Activated CD4-positive, alpha-beta T cell treated with anti-CD3 and anti-CD28 coated beads, Interleukin-2, amount 50 U/mL, for 1 hour (primary cell): ENCODE measurements at regions not wholly inside any gene's neighbourhood (a gene's known extent, or its start where the extent isn't known, plus 50 kb on each side); places are given as distances from the start of the nearest gene placed in this dataset.
"Not testable (repeated sequence)": the region's sequence is repeated elsewhere in the genome, so short reads cannot be mapped to it uniquely, and the experiment has no call there.

Source experiments
- DNase-seq: peaks from one replicate; pipeline ENCODE4 v3.0.0-alpha.2; 2020

GRCh38 chr6:22129751-22130150 is 167.1 kb downstream of the PRL start:
- DNase-seq: no peak

GRCh38 chr6:22132656-22133055 is 164.2 kb downstream of the PRL start:
- no peak for DNase-seq

GRCh38 chr6:22133357-22133756 is 163.5 kb downstream of the PRL start:
- no peak for DNase-seq

GRCh38 chr6:22134308-22134707 is 162.5 kb downstream of the PRL start:
- DNase-seq: no peak

GRCh38 chr6:22135395-22135794 is 161.4 kb downstream of the PRL start:
- DNase-seq: no peak

- DNase-seq: not testable (repeated sequence)
Observed at GRCh38 chr6:22140736-22141135, 156.1 kb downstream of the PRL start.

- DNase-seq: no peak
Observed at GRCh38 chr6:22141241-22141745, 155.5 kb downstream of the PRL start.

- no peak for DNase-seq
Observed at GRCh38 chr6:22142856-22143255, 154.0 kb downstream of the PRL start.

- DNase-seq: no peak
Observed at GRCh38 chr6:22145376-22145775, 151.5 kb downstream of the PRL start.

- no peak for DNase-seq
Observed at GRCh38 chr6:22145823-22146677, 150.8 kb downstream of the PRL start.

- DNase-seq: no peak
Observed at GRCh38 chr6:22146678-22146930, 150.2 kb downstream of the PRL start.

- no peak for DNase-seq
Observed at GRCh38 chr6:22146931-22147701, 149.7 kb downstream of the PRL start.

GRCh38 chr6:22147921-22148776 is 148.7 kb downstream of the PRL start:
- no peak for DNase-seq

GRCh38 chr6:22149096-22149495 is 147.7 kb downstream of the PRL start:
- DNase-seq: no peak

GRCh38 chr6:22149501-22150367 is 147.1 kb downstream of the PRL start:
- no peak for DNase-seq

GRCh38 chr6:22150368-22151035 is 146.3 kb downstream of the PRL start:
- no peak for DNase-seq

GRCh38 chr6:22151892-22152291 is 144.9 kb downstream of the PRL start:
- no peak for DNase-seq

GRCh38 chr6:22152841-22153240 is 144.0 kb downstream of the PRL start:
- DNase-seq: no peak

GRCh38 chr6:22153384-22154158 is 143.3 kb downstream of the PRL start:
- DNase-seq: no peak

- no peak for DNase-seq
Observed at GRCh38 chr6:22155551-22155950, 141.3 kb downstream of the PRL start.

- DNase-seq: no peak
Observed at GRCh38 chr6:22157233-22157632, 139.6 kb downstream of the PRL start.
